ENCODE measurements at regions not wholly inside any gene's neighbourhood (a gene's known extent, or its start where the extent isn't known, plus 50 kb on each side); places are given as distances from the start of the nearest gene placed in this dataset.

GRCh38 chr7:155399577-155399976, 58.4 kb upstream of the EN2 start:
- Histone ChIP-seq H3K9ac (ENCODE audit: low read length) (no peak overlapping the region), H4K20me1 (ENCODE audit: control insufficient read depth, insufficient read depth, low read length, poor library complexity, severe bottlenecking) (no peaks in the 10 kb centered on the region), H3K36me3 (replicated peaks in 1 of 2; ENCODE audit: control extremely low read depth in 1 of 2, control insufficient read depth in 1 of 2, extremely low read depth in 1 of 2, insufficient read depth in 2 of 2, low read length in 1 of 2) (no peaks in the 10 kb centered on the region), H3K4me1 (ENCODE audit: control insufficient read depth in 2 of 2, insufficient read depth in 2 of 2, low read length in 2 of 2) (no peaks in the 10 kb centered on the region), H3K9me3 (ENCODE audit: control extremely low read depth in 1 of 3, control insufficient read depth in 2 of 3, insufficient read depth in 1 of 3, low read length in 2 of 3) (peaks cover 0 to 8% (median 0%) of the 10 kb centered on the region in 3 donors), H3K4me3 (ENCODE audit: control extremely low read depth in 1 of 5, extremely low read depth in 1 of 5, insufficient read depth in 1 of 5, low read depth in 2 of 5, low read length in 4 of 5) (no peak overlapping the region), H3K4me2 (replicated peaks; ENCODE audit: low read depth, low read length, poor library complexity, severe bottlenecking) (no peak overlapping the region), H2AFZ (ENCODE audit: insufficient read depth, low read depth, low read length, poor library complexity, severe bottlenecking) (no peak overlapping the region), H3K27me3 (replicated peaks in 1 of 4; ENCODE audit: control extremely low read depth in 1 of 4, control insufficient read depth in 3 of 4, insufficient read depth in 4 of 4, low read length in 3 of 4) (peaks cover 0 to 5% (median 0%) of the 10 kb centered on the region in 4 experiments), H3K27ac (ENCODE audit: low read length in 2 of 2) (no peak overlapping the region), H3K79me2 (ENCODE audit: control insufficient read depth, insufficient read depth, low read length) (no peaks in the 10 kb centered on the region)
- peaks cover 32% of the 10 kb centered on the region for H3K27me3 Mint-ChIP-seq
- no peak overlapping the region for H3K27ac Mint-ChIP-seq
- no peak for TF ChIP-seq EZH2 (IDR thresholded peaks at IDR 0.05; ENCODE audit: borderline replicate concordance, insufficient read depth, low read depth, low read length, poor library complexity, severe bottlenecking)
- no peak for TF ChIP-seq CTCF (IDR thresholded peaks at IDR 0.05)
- ChIA-PET POLR2A (no interaction called here), CTCF (no interaction called here)
- H3K9me3 Mint-ChIP-seq (ENCODE audit: insufficient read depth), result no peaks in the 10 kb centered on the region
- H3K4me3 Mint-ChIP-seq, result no peak overlapping the region
- no peak for DNase-seq
- ATAC-seq (ENCODE audit: low read depth), result no peak
- 89% methylated on average over 12 of the region's 14 CpGs for WGBS (ENCODE audit: insufficient coverage)
- no peaks in the 10 kb centered on the region for H3K4me1 Mint-ChIP-seq
- intact Hi-C loops (cut with micrococcal nuclease), result no loop called here

GRCh38 chr7:155401231-155401630, 56.7 kb upstream of the EN2 start:
- H3K36me3 ChIP-seq (replicated peaks in 1 of 2; ENCODE audit: control extremely low read depth in 1 of 2, control insufficient read depth in 1 of 2, extremely low read depth in 1 of 2, insufficient read depth in 2 of 2, low read length in 1 of 2), result no peaks in the 10 kb centered on the region
- TF ChIP-seq CTCF (IDR thresholded peaks at IDR 0.05), result no peak
- no peak for TF ChIP-seq EZH2 (IDR thresholded peaks at IDR 0.05; ENCODE audit: borderline replicate concordance, insufficient read depth, low read depth, low read length, poor library complexity, severe bottlenecking)
- Mint-ChIP-seq H3K4me3 (no peak overlapping the region), H3K27ac (no peak overlapping the region), H3K4me1 (no peaks in the 10 kb centered on the region), H3K9me3 (ENCODE audit: insufficient read depth) (no peaks in the 10 kb centered on the region), H3K27me3 (peaks cover 37% of the 10 kb centered on the region)
- H3K4me2 ChIP-seq (replicated peaks; ENCODE audit: low read depth, low read length, poor library complexity, severe bottlenecking), result no peak overlapping the region
- no peaks in the 10 kb centered on the region for H3K4me1 ChIP-seq (ENCODE audit: control insufficient read depth in 2 of 2, insufficient read depth in 2 of 2, low read length in 2 of 2)
- no peaks in the 10 kb centered on the region for H4K20me1 ChIP-seq (ENCODE audit: control insufficient read depth, insufficient read depth, low read length, poor library complexity, severe bottlenecking)
- peaks cover 0 to 17% (median 2%) of the 10 kb centered on the region in 4 experiments for H3K27me3 ChIP-seq (replicated peaks in 1 of 4; ENCODE audit: control extremely low read depth in 1 of 4, control insufficient read depth in 3 of 4, insufficient read depth in 4 of 4, low read length in 3 of 4)
- no peak overlapping the region for H2AFZ ChIP-seq (ENCODE audit: insufficient read depth, low read depth, low read length, poor library complexity, severe bottlenecking)
- H3K4me3 ChIP-seq (ENCODE audit: control extremely low read depth in 1 of 5, extremely low read depth in 1 of 5, insufficient read depth in 1 of 5, low read depth in 2 of 5, low read length in 4 of 5), result no peak overlapping the region
- H3K27ac ChIP-seq (ENCODE audit: low read length in 2 of 2), result no peak overlapping the region
- ChIA-PET CTCF (no interaction called here), POLR2A (no interaction called here)
- 76% methylated on average over 3 of the region's 8 CpGs for WGBS (ENCODE audit: insufficient coverage)
- intact Hi-C loops (cut with micrococcal nuclease), result no loop called here
- no peak overlapping the region for H3K9ac ChIP-seq (ENCODE audit: low read length)
- no peak for DNase-seq
- ATAC-seq (ENCODE audit: low read depth), result no peak
- peaks cover 0 to 8% (median 0%) of the 10 kb centered on the region in 3 donors for H3K9me3 ChIP-seq (ENCODE audit: control extremely low read depth in 1 of 3, control insufficient read depth in 2 of 3, insufficient read depth in 1 of 3, low read length in 2 of 3)
- no peaks in the 10 kb centered on the region for H3K79me2 ChIP-seq (ENCODE audit: control insufficient read depth, insufficient read depth, low read length)

Data from B cell (primary cell).